Breast epithelium (tissue), 3 donors: ENCODE measurements at regions not wholly inside any gene's neighbourhood (a gene's known extent, or its start where the extent isn't known, plus 50 kb on each side); places are given as distances from the start of the nearest gene placed in this dataset.

Experiments
- POLR2A ChIP-seq: fragments of 450-650 bp; IDR thresholded peaks from one replicate; pipeline ENCODE4 v1.6.1; 2016; ENCODE audit warnings: antibody characterized with exemption, mild to moderate bottlenecking, moderate library complexity
- TF ChIP-seq, protein P1 (sequence below), 3 donors: fragments of 450-650 bp; IDR thresholded peaks; one replicate each; pipeline ENCODE4 v1.5.1; 2016 to 2017; ENCODE audit warnings: antibody characterized with exemption in 3 of 3, mild to moderate bottlenecking in 3 of 3, moderate library complexity in 3 of 3

DNA sequence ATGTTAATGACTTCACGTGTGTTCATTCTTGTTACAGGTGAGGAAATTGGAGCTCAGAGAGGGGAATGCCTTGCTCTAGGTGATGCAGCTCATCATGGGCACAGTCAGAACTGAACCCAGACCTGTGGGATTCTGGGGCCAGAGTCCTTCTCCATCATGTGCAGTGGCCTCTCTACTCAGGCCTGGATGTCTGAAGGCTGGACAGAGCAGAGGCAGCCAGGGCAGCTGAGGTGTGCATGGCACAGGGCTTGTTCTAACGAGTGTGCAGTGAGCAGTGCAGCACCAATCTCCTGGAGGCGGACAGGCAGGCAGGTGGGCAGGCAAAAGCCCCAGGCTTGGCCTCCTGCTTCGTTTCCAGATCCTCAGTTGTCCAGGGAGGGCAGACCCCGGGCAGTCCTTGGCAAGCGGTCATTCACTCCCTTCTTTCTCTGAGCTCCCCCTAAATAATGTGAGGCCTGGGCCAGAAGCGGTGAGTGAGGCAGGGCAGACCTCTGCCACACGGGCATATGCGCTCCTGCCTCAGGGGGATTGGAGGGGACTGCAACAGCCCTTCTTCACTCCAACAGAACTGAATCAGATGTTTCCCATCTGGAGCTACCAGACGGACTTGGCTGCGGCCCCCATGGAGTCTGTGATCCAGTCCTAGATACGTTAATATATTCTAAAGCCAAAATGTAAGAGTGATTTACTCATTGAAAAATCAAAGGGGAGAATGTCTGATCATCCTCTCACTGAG is 68.7 kb upstream of the FSTL4 start:
- TF ChIP-seq, protein P1, sequence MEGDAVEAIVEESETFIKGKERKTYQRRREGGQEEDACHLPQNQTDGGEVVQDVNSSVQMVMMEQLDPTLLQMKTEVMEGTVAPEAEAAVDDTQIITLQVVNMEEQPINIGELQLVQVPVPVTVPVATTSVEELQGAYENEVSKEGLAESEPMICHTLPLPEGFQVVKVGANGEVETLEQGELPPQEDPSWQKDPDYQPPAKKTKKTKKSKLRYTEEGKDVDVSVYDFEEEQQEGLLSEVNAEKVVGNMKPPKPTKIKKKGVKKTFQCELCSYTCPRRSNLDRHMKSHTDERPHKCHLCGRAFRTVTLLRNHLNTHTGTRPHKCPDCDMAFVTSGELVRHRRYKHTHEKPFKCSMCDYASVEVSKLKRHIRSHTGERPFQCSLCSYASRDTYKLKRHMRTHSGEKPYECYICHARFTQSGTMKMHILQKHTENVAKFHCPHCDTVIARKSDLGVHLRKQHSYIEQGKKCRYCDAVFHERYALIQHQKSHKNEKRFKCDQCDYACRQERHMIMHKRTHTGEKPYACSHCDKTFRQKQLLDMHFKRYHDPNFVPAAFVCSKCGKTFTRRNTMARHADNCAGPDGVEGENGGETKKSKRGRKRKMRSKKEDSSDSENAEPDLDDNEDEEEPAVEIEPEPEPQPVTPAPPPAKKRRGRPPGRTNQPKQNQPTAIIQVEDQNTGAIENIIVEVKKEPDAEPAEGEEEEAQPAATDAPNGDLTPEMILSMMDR (IDR thresholded peaks at IDR 0.05): no peak
- no peak for TF ChIP-seq POLR2A
